Breast epithelium (tissue), 4 donors: ENCODE measurements at regions not wholly inside any gene's neighbourhood (a gene's known extent, or its start where the extent isn't known, plus 50 kb on each side); places are given as distances from the start of the nearest gene placed in this dataset.

Experiments
- DNase-seq, 2 donors: peaks; one replicate each; pipeline ENCODE4 v3.0.0-alpha.2; 2019; ENCODE audit warnings: low spot score in 2 of 2
- H3K27ac ChIP-seq, 2 donors: fragments of 200-600 bp; sonication (generic) in 1 of 2; one replicate each; pipeline ENCODE4 v1.5.1; 2016 to 2019; ENCODE audit warnings: mild to moderate bottlenecking in 1 of 2
- H3K27me3 ChIP-seq, 2 donors: fragments of 200-600 bp; sonication (generic) in 1 of 2; one replicate each; pipeline versions ENCODE4 v1.5.1 to v1.6.0; 2017 to 2019; ENCODE audit warnings: control low read depth in 1 of 2, mild to moderate bottlenecking in 1 of 2
- H3K36me3 ChIP-seq: fragments of 200-600 bp; one replicate; pipeline ENCODE4 v1.5.1; 2019
- H3K4me1 ChIP-seq, 2 donors: fragments of 200-600 bp; sonication (generic); one replicate each; pipeline ENCODE4 v1.5.1; 2016 to 2019; ENCODE audit warnings: control low read depth in 1 of 2
- H3K4me3 ChIP-seq, 3 donors: fragments of 200-600 bp; sonication (generic); 1 replicate in 2 of 3; 2 replicates in 1 of 3; pipeline ENCODE4 v1.5.1; 2016 to 2019; ENCODE audit warnings: mild to moderate bottlenecking in 3 of 3, moderate library complexity in 2 of 3
- H3K9me3 ChIP-seq, 2 donors: fragments of 200-600 bp; sonication (generic) in 1 of 2; one replicate each; pipeline ENCODE4 v1.5.1; 2016 to 2019; ENCODE audit warnings: control low read depth in 1 of 2
- POLR2A ChIP-seq: fragments of 450-650 bp; IDR thresholded peaks from one replicate; pipeline ENCODE4 v1.6.1; 2016; ENCODE audit warnings: antibody characterized with exemption, mild to moderate bottlenecking, moderate library complexity
- POLR2AphosphoS5 ChIP-seq, 3 donors: sonication (generic); formaldehyde crosslinking; IDR thresholded peaks; one replicate each; pipeline ENCODE4 v1.6.1; 2017; ENCODE audit warnings: antibody characterized with exemption in 3 of 3
- intact Hi-C: fragments of 100-400 bp; cut with DNase I; formaldehyde crosslinking; loops from one replicate; pipeline ENCODE4 v1.15.1; 2023; ENCODE audit warnings: low total_unique reads
- TF ChIP-seq, protein P1 (sequence below), 3 donors: fragments of 450-650 bp; IDR thresholded peaks; one replicate each; pipeline ENCODE4 v1.5.1; 2016 to 2017; ENCODE audit warnings: antibody characterized with exemption in 3 of 3, mild to moderate bottlenecking in 3 of 3, moderate library complexity in 3 of 3

- H3K4me1 ChIP-seq, result no peaks in the 10 kb centered on the region
- no peak overlapping the region for H3K27ac ChIP-seq
- intact Hi-C loops, result no loop called here
- DNase-seq, result no peak
- H3K36me3 ChIP-seq, result no peaks in the 10 kb centered on the region
- H3K4me3 ChIP-seq, result no peak overlapping the region
- no peaks in the 10 kb centered on the region for H3K27me3 ChIP-seq
- H3K9me3 ChIP-seq, result peaks cover 13 to 22% of the 10 kb centered on the region in 2 donors
- TF ChIP-seq POLR2A (no peak), POLR2AphosphoS5 (IDR thresholded peaks at IDR 0.05) (no peak)
- TF ChIP-seq, protein P1, sequence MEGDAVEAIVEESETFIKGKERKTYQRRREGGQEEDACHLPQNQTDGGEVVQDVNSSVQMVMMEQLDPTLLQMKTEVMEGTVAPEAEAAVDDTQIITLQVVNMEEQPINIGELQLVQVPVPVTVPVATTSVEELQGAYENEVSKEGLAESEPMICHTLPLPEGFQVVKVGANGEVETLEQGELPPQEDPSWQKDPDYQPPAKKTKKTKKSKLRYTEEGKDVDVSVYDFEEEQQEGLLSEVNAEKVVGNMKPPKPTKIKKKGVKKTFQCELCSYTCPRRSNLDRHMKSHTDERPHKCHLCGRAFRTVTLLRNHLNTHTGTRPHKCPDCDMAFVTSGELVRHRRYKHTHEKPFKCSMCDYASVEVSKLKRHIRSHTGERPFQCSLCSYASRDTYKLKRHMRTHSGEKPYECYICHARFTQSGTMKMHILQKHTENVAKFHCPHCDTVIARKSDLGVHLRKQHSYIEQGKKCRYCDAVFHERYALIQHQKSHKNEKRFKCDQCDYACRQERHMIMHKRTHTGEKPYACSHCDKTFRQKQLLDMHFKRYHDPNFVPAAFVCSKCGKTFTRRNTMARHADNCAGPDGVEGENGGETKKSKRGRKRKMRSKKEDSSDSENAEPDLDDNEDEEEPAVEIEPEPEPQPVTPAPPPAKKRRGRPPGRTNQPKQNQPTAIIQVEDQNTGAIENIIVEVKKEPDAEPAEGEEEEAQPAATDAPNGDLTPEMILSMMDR (IDR thresholded peaks at IDR 0.05), result no peak
These were observed 192.0 kb upstream of the UBASH3B start for GRCh38 chr11:122463530-122463929.

DNA sequence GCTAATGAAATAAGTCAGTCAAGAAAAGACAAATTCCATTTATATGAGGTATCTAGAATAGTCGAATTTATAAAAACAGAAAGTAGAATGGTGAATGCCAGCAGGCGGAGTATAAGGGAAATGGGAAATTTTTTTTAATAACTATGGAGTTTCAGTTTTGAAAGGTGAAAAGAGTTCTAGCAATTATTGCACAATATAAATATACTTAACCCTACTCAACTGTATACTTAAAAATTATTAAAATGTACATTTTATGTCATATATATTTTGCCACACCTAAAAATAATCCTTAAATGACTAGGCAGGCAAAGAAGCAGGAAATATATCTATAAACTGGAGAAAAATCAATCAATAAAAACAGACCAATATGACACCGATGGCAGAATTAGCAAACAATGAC is 196.5 kb upstream of the UBASH3B start:
- no peaks in the 10 kb centered on the region for H3K27me3 ChIP-seq
- H3K9me3 ChIP-seq, result peaks cover 13 to 22% of the 10 kb centered on the region in 2 donors
- no peaks in the 10 kb centered on the region for H3K4me1 ChIP-seq
- no peaks in the 10 kb centered on the region for H3K36me3 ChIP-seq
- no peak overlapping the region for H3K27ac ChIP-seq
- no peak overlapping the region for H3K4me3 ChIP-seq
- DNase-seq, result no peak
- intact Hi-C loops, result no loop called here
- TF ChIP-seq POLR2A, result no peak
- TF ChIP-seq, protein P1 (IDR thresholded peaks at IDR 0.05), result no peak
- TF ChIP-seq POLR2AphosphoS5 (IDR thresholded peaks at IDR 0.05), result no peak

- Histone ChIP-seq H3K36me3 (no peaks in the 10 kb centered on the region), H3K4me1 (no peaks in the 10 kb centered on the region), H3K4me3 (no peak overlapping the region), H3K27me3 (no peaks in the 10 kb centered on the region), H3K9me3 (peaks cover 0 to 4% of the 10 kb centered on the region in 2 donors), H3K27ac (no peak overlapping the region)
- no peak for DNase-seq
- TF ChIP-seq, protein P1 (IDR thresholded peaks at IDR 0.05), result no peak
- TF ChIP-seq POLR2A (no peak), POLR2AphosphoS5 (IDR thresholded peaks at IDR 0.05) (no peak)
- intact Hi-C loops, result no loop called here
These were observed 201.9 kb upstream of the UBASH3B start for GRCh38 chr11:122453586-122453985.

DNA sequence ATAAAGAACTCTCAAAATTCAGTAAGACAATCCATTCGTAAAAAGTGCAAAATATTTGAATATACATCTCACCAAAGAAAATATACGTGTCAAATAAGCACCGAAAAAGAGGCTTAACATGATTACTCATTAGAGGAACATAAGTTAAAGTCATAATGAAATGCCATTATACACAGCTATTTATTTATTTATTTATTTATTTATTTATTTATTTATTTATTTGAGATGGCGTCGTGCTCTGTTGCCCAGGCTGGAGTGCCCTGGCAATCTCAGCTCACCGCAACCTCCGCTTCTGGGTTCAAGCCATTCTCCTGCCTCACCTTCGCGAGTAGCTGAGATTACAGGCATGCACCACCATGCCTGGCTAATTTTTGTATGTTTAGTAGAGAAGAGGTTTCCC is 203.6 kb upstream of the UBASH3B start:
- Histone ChIP-seq H3K36me3 (no peaks in the 10 kb centered on the region), H3K27me3 (no peaks in the 10 kb centered on the region), H3K4me1 (no peaks in the 10 kb centered on the region), H3K4me3 (no peak overlapping the region), H3K27ac (no peak overlapping the region), H3K9me3 (no peaks in the 10 kb centered on the region)
- intact Hi-C loops, result no loop called here
- TF ChIP-seq POLR2A (no peak), POLR2AphosphoS5 (IDR thresholded peaks at IDR 0.05) (no peak)
- TF ChIP-seq, protein P1 (IDR thresholded peaks at IDR 0.05), result no peak
- DNase-seq, result no peak

GRCh38 chr11:122441666-122442035 is 213.9 kb upstream of the UBASH3B start:
- peak overlapping the region; percentile 50 to 63 (median 50) for H3K4me3 ChIP-seq
- H3K27ac ChIP-seq, result peak overlapping the region; percentile 54 to 60
- H3K36me3 ChIP-seq, result no peaks in the 10 kb centered on the region
- intact Hi-C loops, result no loop called here
- no peak for DNase-seq
- TF ChIP-seq POLR2AphosphoS5 (IDR thresholded peaks at IDR 0.05), result no peak
- no peak for TF ChIP-seq POLR2A
- TF ChIP-seq, protein P1 (IDR thresholded peaks at IDR 0.05), result no peak
- H3K27me3 ChIP-seq, result peaks cover 0 to 9% of the 10 kb centered on the region in 2 donors
- H3K4me1 ChIP-seq, result no peaks in the 10 kb centered on the region
- no peaks in the 10 kb centered on the region for H3K9me3 ChIP-seq
